D721Med (cell line): ENCODE measurements at regions not wholly inside any gene's neighbourhood (a gene's known extent, or its start where the extent isn't known, plus 50 kb on each side); places are given as distances from the start of the nearest gene placed in this dataset.

Source experiments
- DNase-seq: peaks from one replicate; pipeline ENCODE4 v3.0.0; 2011; ENCODE audit warnings: low spot score; ENCODE audit not compliant: insufficient read length
- FAIRE-seq: peaks from 2 replicates; lab custom pipeline; 2011; peaks lifted over from hg19 to GRCh38; lab: Jason Lieb, UNC
- TF ChIP-seq, protein P1 (sequence below): IDR thresholded peaks from 2 replicates; pipeline ENCODE4 v1.5.1; 2012; ENCODE audit warnings: mild to moderate bottlenecking, control low read depth; ENCODE audit not compliant: insufficient read depth; ENCODE audit errors: missing control alignments

DNA sequence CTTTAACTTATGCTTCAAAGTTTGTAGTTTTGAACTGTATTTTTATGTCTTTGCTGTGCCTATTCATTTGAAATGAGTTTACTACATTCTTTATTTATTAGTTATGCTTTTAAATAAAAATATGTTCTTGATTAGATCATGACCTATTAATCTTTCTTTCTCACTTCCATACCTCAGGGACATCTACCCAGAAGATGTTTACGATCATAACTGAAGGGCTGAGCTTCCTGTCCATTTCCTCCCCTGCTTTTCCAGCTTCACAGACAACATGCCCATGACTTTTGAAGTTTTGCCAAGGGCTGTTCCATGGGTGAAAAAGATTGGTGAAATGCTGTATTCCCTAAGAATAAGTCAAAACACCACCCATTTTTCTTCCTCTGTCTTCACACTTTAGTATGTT lies 99.7 kb upstream of the DDIT4L start:
- TF ChIP-seq, protein P1, sequence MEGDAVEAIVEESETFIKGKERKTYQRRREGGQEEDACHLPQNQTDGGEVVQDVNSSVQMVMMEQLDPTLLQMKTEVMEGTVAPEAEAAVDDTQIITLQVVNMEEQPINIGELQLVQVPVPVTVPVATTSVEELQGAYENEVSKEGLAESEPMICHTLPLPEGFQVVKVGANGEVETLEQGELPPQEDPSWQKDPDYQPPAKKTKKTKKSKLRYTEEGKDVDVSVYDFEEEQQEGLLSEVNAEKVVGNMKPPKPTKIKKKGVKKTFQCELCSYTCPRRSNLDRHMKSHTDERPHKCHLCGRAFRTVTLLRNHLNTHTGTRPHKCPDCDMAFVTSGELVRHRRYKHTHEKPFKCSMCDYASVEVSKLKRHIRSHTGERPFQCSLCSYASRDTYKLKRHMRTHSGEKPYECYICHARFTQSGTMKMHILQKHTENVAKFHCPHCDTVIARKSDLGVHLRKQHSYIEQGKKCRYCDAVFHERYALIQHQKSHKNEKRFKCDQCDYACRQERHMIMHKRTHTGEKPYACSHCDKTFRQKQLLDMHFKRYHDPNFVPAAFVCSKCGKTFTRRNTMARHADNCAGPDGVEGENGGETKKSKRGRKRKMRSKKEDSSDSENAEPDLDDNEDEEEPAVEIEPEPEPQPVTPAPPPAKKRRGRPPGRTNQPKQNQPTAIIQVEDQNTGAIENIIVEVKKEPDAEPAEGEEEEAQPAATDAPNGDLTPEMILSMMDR, result no peak
- DNase-seq (no peak), FAIRE-seq (no peak)

GRCh38 chr4:100289530-100289888 lies 99.2 kb upstream of the DDIT4L start:
- no peak for FAIRE-seq
- no peak for DNase-seq
- TF ChIP-seq, protein P1, result no peak

DNA sequence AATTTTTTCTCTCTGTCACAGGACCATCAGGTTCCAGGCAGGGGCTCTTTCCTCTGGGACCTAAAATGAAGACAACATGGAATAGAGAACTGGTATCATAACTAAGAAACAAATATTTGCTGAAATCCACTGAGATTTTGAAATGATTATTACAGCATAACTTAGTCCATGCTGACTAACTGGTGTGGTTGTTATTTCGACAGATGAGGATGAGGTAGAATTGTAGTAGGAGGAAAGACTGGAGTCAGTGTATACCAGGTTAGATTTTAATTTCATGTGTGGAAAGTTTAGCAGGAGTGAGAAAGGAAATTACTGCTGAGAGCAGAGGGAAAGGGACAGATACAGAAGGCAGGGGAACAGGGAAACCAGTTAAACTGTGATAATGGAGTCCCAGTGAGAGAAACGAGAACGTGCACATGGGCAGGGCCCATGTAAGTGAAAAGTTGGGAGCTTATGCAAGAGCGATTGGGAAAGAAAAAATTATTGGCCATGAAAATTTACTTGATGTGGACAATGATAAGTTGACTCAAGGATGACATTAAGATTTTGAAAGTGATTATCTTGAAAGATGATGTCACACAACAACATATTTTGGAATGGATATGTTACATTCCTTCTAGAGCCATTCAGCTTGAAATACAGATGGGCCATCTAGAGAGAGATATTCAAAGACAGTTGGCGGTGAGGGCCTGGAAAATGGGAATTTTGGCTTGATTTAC lies 98.7 kb upstream of the DDIT4L start:
- TF ChIP-seq, protein P1, result no peak
- DNase-seq, result no peak
- no peak for FAIRE-seq

DNA sequence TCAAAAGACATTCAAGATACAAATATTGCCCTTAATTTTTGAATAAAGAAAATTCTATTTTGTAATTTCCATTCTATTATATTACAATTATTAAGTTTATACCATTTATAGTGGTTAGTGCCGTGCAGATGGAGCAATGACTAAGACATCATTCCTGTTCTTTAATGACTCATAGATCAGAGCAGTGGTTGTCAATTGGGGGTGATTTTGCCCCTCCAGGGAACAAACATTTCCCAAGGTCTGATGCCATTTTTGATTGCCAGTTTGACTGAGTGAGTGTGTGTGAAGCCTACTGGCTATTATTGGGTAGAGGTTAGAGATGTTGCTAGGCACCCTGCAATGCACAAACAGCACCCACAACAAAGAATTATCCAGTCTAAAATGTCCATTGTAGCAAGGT lies 97.9 kb upstream of the DDIT4L start:
- no peak for FAIRE-seq
- TF ChIP-seq, protein P1, result no peak
- DNase-seq, result no peak

GRCh38 chr4:100287534-100287933 lies 97.3 kb upstream of the DDIT4L start:
- no peak for DNase-seq
- TF ChIP-seq, protein P1, result no peak
- no peak for FAIRE-seq

- FAIRE-seq, result no peak
- TF ChIP-seq, protein P1, result no peak
- DNase-seq, result no peak
These were observed 96.4 kb upstream of the DDIT4L start for GRCh38 chr4:100286636-100287035.

DNA sequence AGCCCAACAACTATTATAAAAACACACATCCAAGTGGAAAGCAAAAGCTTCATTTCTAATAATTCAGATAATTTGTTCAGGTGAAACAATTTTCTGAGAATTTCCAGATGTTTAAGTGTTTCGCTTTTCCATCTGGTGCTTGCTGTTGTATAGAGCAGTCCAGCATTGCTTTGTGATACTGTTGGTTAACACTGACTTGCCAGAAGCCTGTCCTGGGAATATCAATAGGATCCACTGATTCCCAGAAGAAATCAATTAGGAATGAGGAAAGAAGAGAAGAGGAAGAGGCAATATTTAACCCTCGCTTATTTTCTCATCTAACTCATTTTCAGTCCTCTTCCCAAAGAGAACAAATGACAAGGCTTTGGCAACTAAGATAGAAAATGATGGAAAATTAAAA lies 94.9 kb upstream of the DDIT4L start:
- DNase-seq, result no peak
- FAIRE-seq, result no peak
- TF ChIP-seq, protein P1, result no peak
